CD4-positive, CD25-positive, alpha-beta regulatory T cell (primary cell): ENCODE measurements at regions not wholly inside any gene's neighbourhood (a gene's known extent, or its start where the extent isn't known, plus 50 kb on each side); places are given as distances from the start of the nearest gene placed in this dataset.
A peak's percentile ranks its signal among the peaks of the same experiment; 100 is the strongest.

Experiments
- ATAC-seq, 2 donors: fragments of 150-1000 bp; cut with Tn5 transposase; one replicate each; pipeline ENCODE4 v1.10.0; 2021; ENCODE audit warnings: low read depth in 2 of 2, moderate number of reproducible peaks in 2 of 2, moderate library complexity in 1 of 2
- DNase-seq, 3 donors: peaks; one replicate each; pipeline versions ENCODE4 v3.0.0 to v3.0.0-alpha.2; 2012 to 2022; ENCODE audit warnings: mixed read lengths in 1 of 3
- H3K27ac ChIP-seq: one replicate; pipeline ENCODE4 v1.7.0; 2013; ENCODE audit warnings: mild to moderate bottlenecking, low read length; ENCODE audit not compliant: insufficient read depth, poor library complexity, severe bottlenecking
- H3K27me3 ChIP-seq: one replicate; pipeline ENCODE4 v1.7.0; 2013; ENCODE audit warnings: low read length; ENCODE audit not compliant: control insufficient read depth, insufficient read depth
- H3K36me3 ChIP-seq: one replicate; pipeline ENCODE4 v1.7.0; 2013; ENCODE audit warnings: mild to moderate bottlenecking, low read length, moderate library complexity; ENCODE audit not compliant: control insufficient read depth, insufficient read depth
- H3K4me1 ChIP-seq: 2 replicates; pipeline ENCODE4 v1.7.0; 2013; ENCODE audit warnings: mild to moderate bottlenecking, low read length; ENCODE audit not compliant: insufficient read depth, control insufficient read depth, poor library complexity, severe bottlenecking
- H3K4me3 ChIP-seq: one replicate; pipeline ENCODE4 v1.7.0; 2013; ENCODE audit warnings: low read depth, mild to moderate bottlenecking, low read length, moderate library complexity
- H3K9me3 ChIP-seq, 2 experiments: 1 replicate in 1 of 2; 2 replicates in 1 of 2; pipeline ENCODE4 v1.7.0; 2013; ENCODE audit warnings: low read length in 2 of 2, mild to moderate bottlenecking in 1 of 2, moderate library complexity in 1 of 2; ENCODE audit not compliant: control insufficient read depth in 2 of 2
- H3K27ac Mint-ChIP-seq, 3 donors: one replicate each; pipeline ENCODE4 v1.8.0; 2020 to 2022; ENCODE audit warnings: mild to moderate bottlenecking in 3 of 3, mixed read lengths in 3 of 3, moderate library complexity in 2 of 3
- H3K27me3 Mint-ChIP-seq: one replicate; pipeline ENCODE4 v1.8.0; 2022; ENCODE audit warnings: mild to moderate bottlenecking, mixed read lengths
- H3K36me3 Mint-ChIP-seq: one replicate; pipeline ENCODE4 v1.8.0; 2020; ENCODE audit warnings: mixed read lengths
- H3K4me1 Mint-ChIP-seq, 4 donors: one replicate each; pipeline ENCODE4 v1.8.0; 2020 to 2022; ENCODE audit warnings: mixed read lengths in 4 of 4, mild to moderate bottlenecking in 1 of 4
- H3K4me3 Mint-ChIP-seq, 4 donors: one replicate each; pipeline ENCODE4 v1.8.0; 2020 to 2022; ENCODE audit warnings: mild to moderate bottlenecking in 4 of 4, mixed read lengths in 4 of 4, moderate library complexity in 3 of 4
- H3K9me3 Mint-ChIP-seq, 7 donors: one replicate each; pipeline ENCODE4 v1.8.0; 2020 to 2022; ENCODE audit warnings: mixed read lengths in 7 of 7, mild to moderate bottlenecking in 3 of 7, moderate library complexity in 2 of 7

GRCh38 chr9:73219985-73220626 lies 68.4 kb downstream of the ANXA1 start:
- Mint-ChIP-seq H3K36me3 (no peaks in the 10 kb centered on the region), H3K27ac (no peak overlapping the region)

GRCh38 chr9:73223594-73223993 lies 71.9 kb downstream of the ANXA1 start:
- Mint-ChIP-seq H3K27me3 (peaks cover 9% of the 10 kb centered on the region), H3K4me1 (no peaks in the 10 kb centered on the region), H3K4me3 (no peak overlapping the region), H3K36me3 (no peaks in the 10 kb centered on the region), H3K9me3 (peaks cover 0 to 9% (median 0%) of the 10 kb centered on the region in 7 donors), H3K27ac (no peak overlapping the region)
- Histone ChIP-seq H3K27me3 (no peaks in the 10 kb centered on the region), H3K27ac (no peak overlapping the region), H3K9me3 (no peaks in the 10 kb centered on the region), H3K36me3 (no peaks in the 10 kb centered on the region), H3K4me1 (no peaks in the 10 kb centered on the region), H3K4me3 (no peak overlapping the region)
- no peak for DNase-seq
- ATAC-seq, result no peak

More at GRCh38 chr9:73219985-73220626, 68.4 kb downstream of the ANXA1 start:
- no peak for DNase-seq
- Histone ChIP-seq H3K27ac (no peak overlapping the region), H3K9me3 (no peaks in the 10 kb centered on the region), H3K27me3 (no peaks in the 10 kb centered on the region), H3K4me1 (no peaks in the 10 kb centered on the region), H3K36me3 (no peaks in the 10 kb centered on the region), H3K4me3 (no peak overlapping the region)
- Mint-ChIP-seq H3K4me1 (peaks cover 0 to under 1% (median 0%) of the 10 kb centered on the region in 4 donors), H3K4me3 (no peak overlapping the region), H3K9me3 (peaks cover 0 to 9% (median 0%) of the 10 kb centered on the region in 7 donors), H3K27me3 (peaks cover 9% of the 10 kb centered on the region)
- peak in 1 of 2 donors; percentile 25 for ATAC-seq

- ATAC-seq (no peak), DNase-seq (no peak)
- Mint-ChIP-seq H3K4me3 (no peak overlapping the region), H3K27me3 (no peaks in the 10 kb centered on the region), H3K27ac (no peak overlapping the region), H3K4me1 (no peaks in the 10 kb centered on the region), H3K36me3 (no peaks in the 10 kb centered on the region), H3K9me3 (peaks cover 0 to 3% (median 0%) of the 10 kb centered on the region in 7 donors)
- H3K9me3 ChIP-seq, result no peaks in the 10 kb centered on the region
- no peaks in the 10 kb centered on the region for H3K36me3 ChIP-seq
- no peak overlapping the region for H3K27ac ChIP-seq
- no peaks in the 10 kb centered on the region for H3K4me1 ChIP-seq
- no peak overlapping the region for H3K4me3 ChIP-seq
- H3K27me3 ChIP-seq, result no peaks in the 10 kb centered on the region
Observed at GRCh38 chr9:73229543-73229942, 77.9 kb downstream of the ANXA1 start.

GRCh38 chr9:73230251-73230650 lies 78.6 kb downstream of the ANXA1 start:
- Mint-ChIP-seq H3K4me3 (no peak overlapping the region), H3K27me3 (no peaks in the 10 kb centered on the region), H3K4me1 (no peaks in the 10 kb centered on the region), H3K27ac (no peak overlapping the region), H3K9me3 (peaks cover 0 to 3% (median 0%) of the 10 kb centered on the region in 7 donors), H3K36me3 (no peaks in the 10 kb centered on the region)
- H3K4me3 ChIP-seq, result no peak overlapping the region
- no peaks in the 10 kb centered on the region for H3K36me3 ChIP-seq
- ATAC-seq, result no peak
- H3K4me1 ChIP-seq, result no peaks in the 10 kb centered on the region
- H3K27ac ChIP-seq, result no peak overlapping the region
- no peaks in the 10 kb centered on the region for H3K27me3 ChIP-seq
- DNase-seq, result no peak
- H3K9me3 ChIP-seq, result no peaks in the 10 kb centered on the region

GRCh38 chr9:73231203-73231602 lies 79.5 kb downstream of the ANXA1 start:
- Histone ChIP-seq H3K4me3 (no peak overlapping the region), H3K4me1 (no peaks in the 10 kb centered on the region), H3K27me3 (no peaks in the 10 kb centered on the region), H3K27ac (no peak overlapping the region), H3K9me3 (no peaks in the 10 kb centered on the region), H3K36me3 (no peaks in the 10 kb centered on the region)
- Mint-ChIP-seq H3K27me3 (peaks cover 3% of the 10 kb centered on the region), H3K36me3 (no peaks in the 10 kb centered on the region), H3K4me1 (no peaks in the 10 kb centered on the region), H3K9me3 (peaks cover 0 to 3% (median 0%) of the 10 kb centered on the region in 7 donors), H3K4me3 (no peak overlapping the region), H3K27ac (no peak overlapping the region)
- ATAC-seq (no peak), DNase-seq (no peak)

GRCh38 chr9:73233359-73234007 lies 81.8 kb downstream of the ANXA1 start:
- no peak for DNase-seq
- no peaks in the 10 kb centered on the region for H3K27me3 ChIP-seq
- H3K27ac ChIP-seq, result no peak overlapping the region
- no peak for ATAC-seq
- H3K36me3 ChIP-seq, result no peaks in the 10 kb centered on the region
- no peaks in the 10 kb centered on the region for H3K36me3 Mint-ChIP-seq
- H3K4me3 ChIP-seq, result no peak overlapping the region
- no peaks in the 10 kb centered on the region for H3K4me1 Mint-ChIP-seq
- H3K4me3 Mint-ChIP-seq, result no peak overlapping the region
- H3K9me3 Mint-ChIP-seq, result peaks cover 0 to 7% (median 0%) of the 10 kb centered on the region in 7 donors
- H3K9me3 ChIP-seq, result no peaks in the 10 kb centered on the region
- H3K27me3 Mint-ChIP-seq, result peaks cover 5% of the 10 kb centered on the region
- H3K27ac Mint-ChIP-seq, result no peak overlapping the region
- no peaks in the 10 kb centered on the region for H3K4me1 ChIP-seq

- peaks cover 5% of the 10 kb centered on the region for H3K27me3 Mint-ChIP-seq
- no peak for ATAC-seq
Observed at GRCh38 chr9:73234008-73234360, 82.3 kb downstream of the ANXA1 start.

GRCh38 chr9:73237140-73237539 lies 85.5 kb downstream of the ANXA1 start:
- DNase-seq (no peak), ATAC-seq (no peak)
- H3K36me3 Mint-ChIP-seq, result no peaks in the 10 kb centered on the region
- H3K27ac Mint-ChIP-seq, result no peak overlapping the region
- H3K27ac ChIP-seq, result no peak overlapping the region
- no peaks in the 10 kb centered on the region for H3K36me3 ChIP-seq
- no peak overlapping the region for H3K4me3 Mint-ChIP-seq
- no peaks in the 10 kb centered on the region for H3K9me3 ChIP-seq
- H3K9me3 Mint-ChIP-seq, result peaks cover 0 to 7% (median 0%) of the 10 kb centered on the region in 7 donors
- no peaks in the 10 kb centered on the region for H3K27me3 ChIP-seq
- H3K4me1 ChIP-seq, result no peaks in the 10 kb centered on the region
- H3K27me3 Mint-ChIP-seq, result peaks cover 5% of the 10 kb centered on the region
- no peak overlapping the region for H3K4me3 ChIP-seq
- no peaks in the 10 kb centered on the region for H3K4me1 Mint-ChIP-seq

More at GRCh38 chr9:73234008-73234360, 82.3 kb downstream of the ANXA1 start:
- no peaks in the 10 kb centered on the region for H3K27me3 ChIP-seq
- Mint-ChIP-seq H3K4me3 (no peak overlapping the region), H3K36me3 (no peaks in the 10 kb centered on the region), H3K9me3 (peaks cover 0 to 7% (median 0%) of the 10 kb centered on the region in 7 donors), H3K27ac (no peak overlapping the region), H3K4me1 (no peaks in the 10 kb centered on the region)
- no peaks in the 10 kb centered on the region for H3K9me3 ChIP-seq
- no peaks in the 10 kb centered on the region for H3K4me1 ChIP-seq
- H3K4me3 ChIP-seq, result no peak overlapping the region
- no peaks in the 10 kb centered on the region for H3K36me3 ChIP-seq
- DNase-seq, result no peak
- no peak overlapping the region for H3K27ac ChIP-seq
